ENCODE measurements at regions not wholly inside any gene's neighbourhood (a gene's known extent, or its start where the extent isn't known, plus 50 kb on each side); places are given as distances from the start of the nearest gene placed in this dataset.
A peak's percentile ranks its signal among the peaks of the same experiment; 100 is the strongest.

- H3K4me1 ChIP-seq, result no peaks in the 10 kb centered on the region
- no peak overlapping the region for H3K27ac ChIP-seq
- ATAC-seq (no peak), DNase-seq (no peak)
- H3K27me3 ChIP-seq, result no peaks in the 10 kb centered on the region
- no peaks in the 10 kb centered on the region for H3K36me3 ChIP-seq
- intact Hi-C loops (cut with DNase I), result no loop called here
- WGBS, 4 donors, result 67 to 82% (median 70%) methylated on average over 5 of the region's 5 CpGs
- H3K9me3 ChIP-seq, result peaks cover 0 to 4% (median 0%) of the 10 kb centered on the region in 12 donors
- TF ChIP-seq POLR2A (IDR thresholded peaks at IDR 0.05) (no peak), CTCF (IDR thresholded peaks at IDR 0.05) (no peak)
- no peak overlapping the region for H3K4me3 ChIP-seq
Measured at GRCh38 chr9:7580568-7580967, 219.0 kb downstream of the DMAC1 start.

GRCh38 chr9:7579351-7579750 lies 220.2 kb downstream of the DMAC1 start:
- no peak for TF ChIP-seq CTCF (IDR thresholded peaks at IDR 0.05)
- no peak for TF ChIP-seq POLR2A (IDR thresholded peaks at IDR 0.05)
- H3K4me3 ChIP-seq, result no peak overlapping the region
- no peaks in the 10 kb centered on the region for H3K27me3 ChIP-seq
- no peak for DNase-seq
- H3K36me3 ChIP-seq, result no peaks in the 10 kb centered on the region
- intact Hi-C loops (cut with DNase I), result loop anchor here in 1 of 10 donors (10.0 kb wide), 1 partner anchor 905 kb away; no protein-coding TSS in a partner anchor
- no peak for ATAC-seq
- no peaks in the 10 kb centered on the region for H3K4me1 ChIP-seq
- WGBS, 4 donors, result 61 to 87% (median 76%) methylated on average over 1 of the region's 1 CpG
- no peak overlapping the region for H3K27ac ChIP-seq
- H3K9me3 ChIP-seq, result no peaks in the 10 kb centered on the region

GRCh38 chr9:7578951-7579350 lies 220.6 kb downstream of the DMAC1 start:
- WGBS, 4 donors, result 53 to 70% (median 61%) methylated on average over 3 of the region's 3 CpGs
- intact Hi-C loops (cut with DNase I), result loop anchor here in 1 of 10 donors (10.0 kb wide), 1 partner anchor 906 kb away; no protein-coding TSS in a partner anchor
- no peaks in the 10 kb centered on the region for H3K36me3 ChIP-seq
- H3K9me3 ChIP-seq, result no peaks in the 10 kb centered on the region
- no peaks in the 10 kb centered on the region for H3K27me3 ChIP-seq
- TF ChIP-seq POLR2A (IDR thresholded peaks at IDR 0.05) (no peak), CTCF (IDR thresholded peaks at IDR 0.05) (no peak)
- H3K4me1 ChIP-seq, result no peaks in the 10 kb centered on the region
- DNase-seq, result no peak
- no peak overlapping the region for H3K4me3 ChIP-seq
- H3K27ac ChIP-seq, result no peak overlapping the region
- ATAC-seq, result no peak

GRCh38 chr9:7570107-7570720 lies 229.4 kb downstream of the DMAC1 start:
- no peaks in the 10 kb centered on the region for H3K4me1 ChIP-seq
- no peak overlapping the region for H3K27ac ChIP-seq
- no peak overlapping the region for H3K4me3 ChIP-seq
- TF ChIP-seq CTCF (IDR thresholded peaks at IDR 0.05) (peak; percentile 64 to 83 (median 74)), POLR2A (IDR thresholded peaks at IDR 0.05) (no peak)
- 92 to 99% (median 97%) methylated on average over 1 of the region's 1 CpG for WGBS, 4 donors
- ATAC-seq (no peak), DNase-seq (peak in 3 of 5 donors; percentile 28 to 40 (median 29))
- H3K36me3 ChIP-seq, result no peaks in the 10 kb centered on the region
- no peaks in the 10 kb centered on the region for H3K27me3 ChIP-seq
- intact Hi-C loops (cut with DNase I), result loop anchor here in 1 of 10 donors (10.0 kb wide), 1 partner anchor 915 kb away; no protein-coding TSS in a partner anchor
- H3K9me3 ChIP-seq, result no peaks in the 10 kb centered on the region

All from heart left ventricle (tissue), 16 donors.